ENCODE measurements at regions not wholly inside any gene's neighbourhood (a gene's known extent, or its start where the extent isn't known, plus 50 kb on each side); places are given as distances from the start of the nearest gene placed in this dataset.
"Not testable (repeated sequence)": the region's sequence is repeated elsewhere in the genome, so short reads cannot be mapped to it uniquely, and the experiment has no call there.

DNA sequence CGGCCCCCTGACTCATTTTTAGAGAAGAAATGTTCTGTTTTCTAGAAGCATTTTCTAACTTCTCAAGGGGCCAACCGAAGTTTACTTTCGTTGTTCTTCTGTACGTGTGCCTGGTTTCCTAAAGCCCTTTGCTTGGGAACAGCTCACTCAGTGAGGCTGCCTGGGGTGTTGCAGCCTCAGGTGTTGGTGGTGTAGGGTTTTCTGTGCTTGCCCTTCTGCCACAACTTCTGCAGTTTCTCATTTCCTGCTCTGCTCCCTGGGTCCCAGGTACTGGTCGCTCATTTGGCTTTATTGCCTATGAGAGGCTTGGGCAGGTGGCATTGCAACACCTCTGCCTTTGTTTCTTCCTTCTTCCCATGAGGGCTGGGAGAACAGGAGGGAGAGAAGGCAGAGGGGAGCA, 278.3 kb downstream of the SOX4 start:
- Histone ChIP-seq H2AFZ (ENCODE audit: low read length) (no peak overlapping the region), H3K9me3 (ENCODE audit: low read length) (no peaks in the 10 kb centered on the region), H4K20me1 (ENCODE audit: insufficient read depth, low read length) (no peaks in the 10 kb centered on the region), H3K4me2 (ENCODE audit: low read length) (no peak overlapping the region), H3K4me1 (ENCODE audit: insufficient read depth, low read length, severe bottlenecking) (no peaks in the 10 kb centered on the region), H3K36me3 (ENCODE audit: insufficient read depth, low read length) (no peaks in the 10 kb centered on the region), H3F3A (ENCODE audit: insufficient read depth, low read length) (no peaks in the 10 kb centered on the region), H3K27ac (ENCODE audit: low read depth, low read length, poor library complexity, severe bottlenecking) (no peak overlapping the region), H3K9ac (ENCODE audit: low read length) (no peak overlapping the region), H3K9me2 (ENCODE audit: low read depth, low read length) (no peaks in the 10 kb centered on the region), H3K79me2 (ENCODE audit: insufficient read depth, low read length) (no peaks in the 10 kb centered on the region), H3K4me3 (ENCODE audit: low read depth, low read length, poor library complexity, severe bottlenecking) (no peak overlapping the region), H3K27me3 (ENCODE audit: insufficient read depth, low read length) (no peaks in the 10 kb centered on the region)
- TF ChIP-seq, protein P1, sequence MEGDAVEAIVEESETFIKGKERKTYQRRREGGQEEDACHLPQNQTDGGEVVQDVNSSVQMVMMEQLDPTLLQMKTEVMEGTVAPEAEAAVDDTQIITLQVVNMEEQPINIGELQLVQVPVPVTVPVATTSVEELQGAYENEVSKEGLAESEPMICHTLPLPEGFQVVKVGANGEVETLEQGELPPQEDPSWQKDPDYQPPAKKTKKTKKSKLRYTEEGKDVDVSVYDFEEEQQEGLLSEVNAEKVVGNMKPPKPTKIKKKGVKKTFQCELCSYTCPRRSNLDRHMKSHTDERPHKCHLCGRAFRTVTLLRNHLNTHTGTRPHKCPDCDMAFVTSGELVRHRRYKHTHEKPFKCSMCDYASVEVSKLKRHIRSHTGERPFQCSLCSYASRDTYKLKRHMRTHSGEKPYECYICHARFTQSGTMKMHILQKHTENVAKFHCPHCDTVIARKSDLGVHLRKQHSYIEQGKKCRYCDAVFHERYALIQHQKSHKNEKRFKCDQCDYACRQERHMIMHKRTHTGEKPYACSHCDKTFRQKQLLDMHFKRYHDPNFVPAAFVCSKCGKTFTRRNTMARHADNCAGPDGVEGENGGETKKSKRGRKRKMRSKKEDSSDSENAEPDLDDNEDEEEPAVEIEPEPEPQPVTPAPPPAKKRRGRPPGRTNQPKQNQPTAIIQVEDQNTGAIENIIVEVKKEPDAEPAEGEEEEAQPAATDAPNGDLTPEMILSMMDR (IDR thresholded peaks at IDR 0.05; ENCODE audit: low read length), result no peak
- TF ChIP-seq EZH2 (IDR thresholded peaks at IDR 0.05; ENCODE audit: borderline replicate concordance, low read length), result no peak

DNA sequence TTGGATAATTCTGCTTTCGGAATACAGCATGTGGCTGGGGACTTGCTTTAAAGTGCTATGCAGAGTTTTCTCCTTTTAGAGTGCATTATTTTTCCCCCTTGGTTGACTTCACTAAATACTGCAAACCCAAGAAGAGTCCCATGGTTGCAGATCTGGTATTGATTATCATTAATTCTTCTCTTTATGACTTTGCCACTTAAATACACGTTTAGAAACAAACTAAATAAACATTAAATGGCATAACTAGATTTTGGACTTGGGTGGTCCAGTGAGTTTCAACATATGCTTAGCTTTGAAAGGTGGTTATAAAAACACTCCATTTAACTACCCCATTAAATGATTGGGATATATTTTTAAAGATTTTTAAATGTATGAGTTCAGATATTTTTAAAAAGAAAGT, 279.2 kb downstream of the SOX4 start:
- Histone ChIP-seq H3K4me2 (ENCODE audit: low read length) (no peak overlapping the region), H4K20me1 (ENCODE audit: insufficient read depth, low read length) (no peaks in the 10 kb centered on the region), H3K27ac (ENCODE audit: low read depth, low read length, poor library complexity, severe bottlenecking) (no peak overlapping the region), H3K27me3 (ENCODE audit: insufficient read depth, low read length) (no peaks in the 10 kb centered on the region), H2AFZ (ENCODE audit: low read length) (no peak overlapping the region), H3K9me2 (ENCODE audit: low read depth, low read length) (no peaks in the 10 kb centered on the region), H3K79me2 (ENCODE audit: insufficient read depth, low read length) (no peaks in the 10 kb centered on the region), H3K9ac (ENCODE audit: low read length) (no peak overlapping the region), H3K4me1 (ENCODE audit: insufficient read depth, low read length, severe bottlenecking) (no peaks in the 10 kb centered on the region), H3F3A (ENCODE audit: insufficient read depth, low read length) (no peaks in the 10 kb centered on the region), H3K9me3 (ENCODE audit: low read length) (no peaks in the 10 kb centered on the region), H3K36me3 (ENCODE audit: insufficient read depth, low read length) (no peaks in the 10 kb centered on the region), H3K4me3 (ENCODE audit: low read depth, low read length, poor library complexity, severe bottlenecking) (no peak overlapping the region)
- no peak for TF ChIP-seq EZH2 (IDR thresholded peaks at IDR 0.05; ENCODE audit: borderline replicate concordance, low read length)

GRCh38 chr6:21873562-21873961, 280.0 kb downstream of the SOX4 start:
- H3K36me3 ChIP-seq (ENCODE audit: insufficient read depth, low read length), result no peaks in the 10 kb centered on the region
- H3K27ac ChIP-seq (ENCODE audit: low read depth, low read length, poor library complexity, severe bottlenecking), result no peak overlapping the region
- no peaks in the 10 kb centered on the region for H3K4me1 ChIP-seq (ENCODE audit: insufficient read depth, low read length, severe bottlenecking)
- H3K79me2 ChIP-seq (ENCODE audit: insufficient read depth, low read length), result no peaks in the 10 kb centered on the region
- H3K4me3 ChIP-seq (ENCODE audit: low read depth, low read length, poor library complexity, severe bottlenecking), result no peak overlapping the region
- no peaks in the 10 kb centered on the region for H3K9me2 ChIP-seq (ENCODE audit: low read depth, low read length)
- H3F3A ChIP-seq (ENCODE audit: insufficient read depth, low read length), result no peaks in the 10 kb centered on the region
- TF ChIP-seq, protein P1 (IDR thresholded peaks at IDR 0.05; ENCODE audit: low read length), result no peak
- TF ChIP-seq EZH2 (IDR thresholded peaks at IDR 0.05; ENCODE audit: borderline replicate concordance, low read length), result no peak
- H3K9me3 ChIP-seq (ENCODE audit: low read length), result no peaks in the 10 kb centered on the region
- no peaks in the 10 kb centered on the region for H3K27me3 ChIP-seq (ENCODE audit: insufficient read depth, low read length)
- H3K9ac ChIP-seq (ENCODE audit: low read length), result no peak overlapping the region
- H4K20me1 ChIP-seq (ENCODE audit: insufficient read depth, low read length), result no peaks in the 10 kb centered on the region
- H3K4me2 ChIP-seq (ENCODE audit: low read length), result no peak overlapping the region
- no peak overlapping the region for H2AFZ ChIP-seq (ENCODE audit: low read length)

DNA sequence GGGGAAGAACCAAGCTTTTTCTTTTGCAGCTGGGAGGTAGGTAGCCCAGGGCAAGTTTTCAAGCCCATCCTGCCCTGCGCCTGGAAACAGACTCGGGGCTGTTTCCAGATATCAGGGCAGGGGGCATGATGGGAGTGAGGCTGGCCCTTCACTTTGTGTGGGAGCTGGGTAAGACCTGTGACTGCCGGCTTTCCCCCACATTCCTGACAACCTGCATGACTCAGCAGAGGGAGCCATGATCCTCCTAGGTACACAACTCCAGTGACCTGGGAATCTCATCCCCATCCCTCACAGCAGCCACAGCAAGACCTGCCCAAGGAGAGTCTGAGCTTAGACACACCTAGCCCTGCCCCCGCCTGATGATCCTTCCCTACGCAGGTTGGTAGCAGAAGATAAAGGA, 280.8 kb downstream of the SOX4 start:
- H3F3A ChIP-seq (ENCODE audit: insufficient read depth, low read length), result no peaks in the 10 kb centered on the region
- H3K4me3 ChIP-seq (ENCODE audit: low read depth, low read length, poor library complexity, severe bottlenecking), result no peak overlapping the region

GRCh38 chr6:21877037-21877436, 283.5 kb downstream of the SOX4 start:
- H3K4me2 ChIP-seq (ENCODE audit: low read length); H3K36me3 ChIP-seq (ENCODE audit: insufficient read depth, low read length); H3K27me3 ChIP-seq (ENCODE audit: insufficient read depth, low read length); H3F3A ChIP-seq (ENCODE audit: insufficient read depth, low read length); H4K20me1 ChIP-seq (ENCODE audit: insufficient read depth, low read length); H3K9me3 ChIP-seq (ENCODE audit: low read length); H3K4me3 ChIP-seq (ENCODE audit: low read depth, low read length, poor library complexity, severe bottlenecking); H3K9me2 ChIP-seq (ENCODE audit: low read depth, low read length); H3K9ac ChIP-seq (ENCODE audit: low read length); H2AFZ ChIP-seq (ENCODE audit: low read length); H3K4me1 ChIP-seq (ENCODE audit: insufficient read depth, low read length, severe bottlenecking); H3K27ac ChIP-seq (ENCODE audit: low read depth, low read length, poor library complexity, severe bottlenecking); H3K79me2 ChIP-seq (ENCODE audit: insufficient read depth, low read length): not testable (repeated sequence)

More for the DNA sequence above, 280.8 kb downstream of the SOX4 start:
- Histone ChIP-seq H4K20me1 (ENCODE audit: insufficient read depth, low read length) (no peaks in the 10 kb centered on the region), H3K4me2 (ENCODE audit: low read length) (no peak overlapping the region), H3K4me1 (ENCODE audit: insufficient read depth, low read length, severe bottlenecking) (no peaks in the 10 kb centered on the region), H3K9me2 (ENCODE audit: low read depth, low read length) (no peaks in the 10 kb centered on the region), H3K36me3 (ENCODE audit: insufficient read depth, low read length) (no peaks in the 10 kb centered on the region), H3K27me3 (ENCODE audit: insufficient read depth, low read length) (no peaks in the 10 kb centered on the region), H2AFZ (ENCODE audit: low read length) (no peak overlapping the region), H3K9ac (ENCODE audit: low read length) (no peak overlapping the region), H3K9me3 (ENCODE audit: low read length) (no peaks in the 10 kb centered on the region), H3K79me2 (ENCODE audit: insufficient read depth, low read length) (no peaks in the 10 kb centered on the region), H3K27ac (ENCODE audit: low read depth, low read length, poor library complexity, severe bottlenecking) (no peak overlapping the region)
- no peak for TF ChIP-seq EZH2 (IDR thresholded peaks at IDR 0.05; ENCODE audit: borderline replicate concordance, low read length)
- TF ChIP-seq, protein P1 (IDR thresholded peaks at IDR 0.05; ENCODE audit: low read length), result no peak

Measured in OCI-LY1 (cell line).